Tibial artery (tissue), 4 donors: ENCODE measurements at regions not wholly inside any gene's neighbourhood (a gene's known extent, or its start where the extent isn't known, plus 50 kb on each side); places are given as distances from the start of the nearest gene placed in this dataset.

Experiments used
- DNase-seq, 2 donors: peaks; one replicate each; pipeline ENCODE4 v3.0.0-alpha.2; 2019
- H3K27ac ChIP-seq, 2 donors: fragments of 200-600 bp; sonication (generic) in 1 of 2; 1 replicate in 1 of 2; 2 replicates in 1 of 2; pipeline ENCODE4 v1.5.1; 2018 to 2019; ENCODE audit warnings: mild to moderate bottlenecking in 1 of 2
- H3K27me3 ChIP-seq, 2 donors: fragments of 200-600 bp; sonication (generic) in 1 of 2; one replicate each; pipeline versions ENCODE4 v1.5.1 to v1.6.0; 2016 to 2019
- H3K36me3 ChIP-seq, 3 donors: fragments of 200-600 bp; sonication (generic) in 2 of 3; one replicate each; pipeline ENCODE4 v1.5.1; 2016 to 2019; ENCODE audit warnings: mild to moderate bottlenecking in 2 of 3
- H3K4me1 ChIP-seq, 4 donors: fragments of 200-600 bp; sonication (generic) in 2 of 4; 1 replicate in 3 of 4; 2 replicates in 1 of 4; pipeline ENCODE4 v1.5.1; 2016 to 2019
- H3K4me3 ChIP-seq, 2 donors: fragments of 200-600 bp; sonication (generic) in 1 of 2; 1 replicate in 1 of 2; 2 replicates in 1 of 2; pipeline ENCODE4 v1.5.1; 2018 to 2019; ENCODE audit warnings: mild to moderate bottlenecking in 2 of 2
- H3K9me3 ChIP-seq, 3 donors: fragments of 200-600 bp; sonication (generic) in 1 of 3; one replicate each; pipeline ENCODE4 v1.5.1; 2016 to 2019
- intact Hi-C: fragments of 100-400 bp; cut with DNase I; formaldehyde crosslinking; loops from one replicate; pipeline ENCODE4 v1.15.0; 2023; ENCODE audit warnings: low total_unique reads
- TF ChIP-seq, protein P1 (sequence below), 2 experiments: fragments of 200-600 bp in 1 of 2; fragments of 450-650 bp in 1 of 2; IDR thresholded peaks; one replicate each; pipeline ENCODE4 v1.5.1; 2017 to 2019; ENCODE audit warnings: antibody characterized with exemption in 2 of 2, mild to moderate bottlenecking in 1 of 2, moderate library complexity in 1 of 2

GRCh38 chr20:50341050-50341449 lies 150.4 kb downstream of the CEBPB start:
- intact Hi-C loops, result no loop called here
- H3K27ac ChIP-seq, result no peak overlapping the region
- DNase-seq, result no peak

DNA sequence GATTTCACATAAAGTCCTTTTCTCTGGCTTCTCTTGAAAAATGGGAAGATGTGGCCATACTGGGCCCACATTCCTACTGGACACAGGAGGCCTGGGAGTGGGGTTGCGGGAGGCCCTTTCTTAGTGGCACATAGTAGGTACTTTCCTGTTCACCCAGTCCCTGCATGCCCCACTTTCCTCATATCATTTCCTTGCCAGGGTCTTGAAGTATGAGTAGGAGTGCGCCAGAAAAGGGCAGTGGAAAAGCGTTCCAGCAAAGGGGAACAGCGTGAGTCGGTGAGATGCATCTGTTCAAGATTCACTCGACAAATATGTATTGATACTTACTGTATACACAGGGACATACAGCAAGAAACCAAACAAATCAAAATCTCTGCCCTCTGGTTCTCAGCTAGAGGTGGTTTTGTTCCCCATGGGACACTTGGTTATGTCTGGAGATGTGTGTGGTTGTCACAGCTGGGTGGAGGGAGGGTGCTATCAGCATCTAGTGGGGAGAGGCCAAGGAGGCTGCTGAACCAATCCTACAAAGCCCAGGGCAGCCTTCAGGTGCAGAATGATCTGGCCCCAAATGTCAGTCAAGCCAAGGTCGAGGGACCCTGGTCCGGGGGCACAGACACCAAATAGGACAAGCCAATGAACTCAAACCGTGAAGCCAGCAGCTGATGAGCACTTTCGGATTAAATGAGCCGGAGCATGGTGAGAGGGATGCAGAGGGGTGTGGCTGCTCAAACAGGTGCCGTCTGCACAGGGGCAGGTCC lies 151.4 kb downstream of the CEBPB start:
- DNase-seq, result no peak
- TF ChIP-seq, protein P1, sequence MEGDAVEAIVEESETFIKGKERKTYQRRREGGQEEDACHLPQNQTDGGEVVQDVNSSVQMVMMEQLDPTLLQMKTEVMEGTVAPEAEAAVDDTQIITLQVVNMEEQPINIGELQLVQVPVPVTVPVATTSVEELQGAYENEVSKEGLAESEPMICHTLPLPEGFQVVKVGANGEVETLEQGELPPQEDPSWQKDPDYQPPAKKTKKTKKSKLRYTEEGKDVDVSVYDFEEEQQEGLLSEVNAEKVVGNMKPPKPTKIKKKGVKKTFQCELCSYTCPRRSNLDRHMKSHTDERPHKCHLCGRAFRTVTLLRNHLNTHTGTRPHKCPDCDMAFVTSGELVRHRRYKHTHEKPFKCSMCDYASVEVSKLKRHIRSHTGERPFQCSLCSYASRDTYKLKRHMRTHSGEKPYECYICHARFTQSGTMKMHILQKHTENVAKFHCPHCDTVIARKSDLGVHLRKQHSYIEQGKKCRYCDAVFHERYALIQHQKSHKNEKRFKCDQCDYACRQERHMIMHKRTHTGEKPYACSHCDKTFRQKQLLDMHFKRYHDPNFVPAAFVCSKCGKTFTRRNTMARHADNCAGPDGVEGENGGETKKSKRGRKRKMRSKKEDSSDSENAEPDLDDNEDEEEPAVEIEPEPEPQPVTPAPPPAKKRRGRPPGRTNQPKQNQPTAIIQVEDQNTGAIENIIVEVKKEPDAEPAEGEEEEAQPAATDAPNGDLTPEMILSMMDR (IDR thresholded peaks at IDR 0.05), result no peak
- Histone ChIP-seq H3K27ac (no peak overlapping the region), H3K27me3 (no peaks in the 10 kb centered on the region), H3K4me1 (peaks cover 0 to 45% (median 17%) of the 10 kb centered on the region in 4 donors), H3K36me3 (no peaks in the 10 kb centered on the region), H3K4me3 (no peak overlapping the region), H3K9me3 (no peaks in the 10 kb centered on the region)
- intact Hi-C loops, result no loop called here

More at GRCh38 chr20:50341050-50341449, 150.4 kb downstream of the CEBPB start:
- TF ChIP-seq, protein P1 (IDR thresholded peaks at IDR 0.05), result no peak
- no peaks in the 10 kb centered on the region for H3K36me3 ChIP-seq
- H3K4me3 ChIP-seq, result no peak overlapping the region
- no peaks in the 10 kb centered on the region for H3K27me3 ChIP-seq
- H3K9me3 ChIP-seq, result no peaks in the 10 kb centered on the region
- peaks cover 0 to 35% (median 8%) of the 10 kb centered on the region in 4 donors for H3K4me1 ChIP-seq

DNA sequence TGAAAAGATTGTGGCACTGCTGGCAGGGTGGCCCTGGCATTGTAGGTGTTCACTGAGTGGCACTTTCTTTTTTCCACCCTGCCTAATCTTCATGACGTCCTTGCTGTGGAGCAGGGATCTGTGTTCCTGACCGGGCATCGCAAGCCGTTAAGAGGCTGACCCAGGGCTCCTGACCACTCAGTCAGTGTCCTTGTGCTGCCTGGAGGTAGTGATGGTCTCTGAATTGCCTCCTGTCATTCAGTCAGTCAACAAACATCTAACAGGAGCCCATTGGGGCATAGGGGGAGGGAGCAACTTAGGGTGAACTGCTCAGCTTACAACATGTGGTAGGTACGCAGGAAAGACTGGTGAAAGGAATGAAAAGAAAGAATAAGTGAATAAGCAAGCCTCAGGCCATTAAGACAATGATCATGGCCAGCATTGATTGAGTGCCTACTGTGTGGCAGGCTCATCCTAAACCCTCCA lies 152.0 kb downstream of the CEBPB start:
- Histone ChIP-seq H3K27me3 (no peaks in the 10 kb centered on the region), H3K4me3 (no peak overlapping the region), H3K27ac (no peak overlapping the region), H3K36me3 (no peaks in the 10 kb centered on the region), H3K4me1 (peaks cover 0 to 46% (median 19%) of the 10 kb centered on the region in 4 donors), H3K9me3 (no peaks in the 10 kb centered on the region)
- no peak for DNase-seq
- intact Hi-C loops, result no loop called here
- TF ChIP-seq, protein P1 (IDR thresholded peaks at IDR 0.05), result no peak

DNA sequence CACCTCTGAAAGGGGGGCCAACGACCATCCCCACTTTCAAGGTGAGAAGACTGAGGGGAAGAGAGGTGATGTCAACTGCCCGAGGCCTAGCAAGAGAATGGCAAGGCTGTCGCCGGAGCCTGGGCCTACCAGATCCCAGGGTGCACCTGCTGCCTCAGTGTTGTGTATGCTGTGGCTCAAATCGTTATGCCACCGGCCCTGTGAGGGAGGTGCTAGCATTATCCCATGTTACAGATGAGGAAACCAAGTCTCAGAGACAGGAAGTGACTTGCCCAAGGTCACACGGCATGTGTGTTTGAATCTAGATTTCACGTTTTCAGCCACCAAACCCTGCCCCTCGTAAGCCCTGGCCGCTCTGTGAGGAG lies 152.5 kb downstream of the CEBPB start:
- H3K4me1 ChIP-seq, result peaks cover 0 to 42% (median 19%) of the 10 kb centered on the region in 4 donors
- intact Hi-C loops, result no loop called here
- no peaks in the 10 kb centered on the region for H3K36me3 ChIP-seq
- H3K27ac ChIP-seq, result no peak overlapping the region
- no peaks in the 10 kb centered on the region for H3K9me3 ChIP-seq
- TF ChIP-seq, protein P1 (IDR thresholded peaks at IDR 0.05), result no peak
- H3K4me3 ChIP-seq, result no peak overlapping the region
- no peaks in the 10 kb centered on the region for H3K27me3 ChIP-seq
- DNase-seq, result no peak

DNA sequence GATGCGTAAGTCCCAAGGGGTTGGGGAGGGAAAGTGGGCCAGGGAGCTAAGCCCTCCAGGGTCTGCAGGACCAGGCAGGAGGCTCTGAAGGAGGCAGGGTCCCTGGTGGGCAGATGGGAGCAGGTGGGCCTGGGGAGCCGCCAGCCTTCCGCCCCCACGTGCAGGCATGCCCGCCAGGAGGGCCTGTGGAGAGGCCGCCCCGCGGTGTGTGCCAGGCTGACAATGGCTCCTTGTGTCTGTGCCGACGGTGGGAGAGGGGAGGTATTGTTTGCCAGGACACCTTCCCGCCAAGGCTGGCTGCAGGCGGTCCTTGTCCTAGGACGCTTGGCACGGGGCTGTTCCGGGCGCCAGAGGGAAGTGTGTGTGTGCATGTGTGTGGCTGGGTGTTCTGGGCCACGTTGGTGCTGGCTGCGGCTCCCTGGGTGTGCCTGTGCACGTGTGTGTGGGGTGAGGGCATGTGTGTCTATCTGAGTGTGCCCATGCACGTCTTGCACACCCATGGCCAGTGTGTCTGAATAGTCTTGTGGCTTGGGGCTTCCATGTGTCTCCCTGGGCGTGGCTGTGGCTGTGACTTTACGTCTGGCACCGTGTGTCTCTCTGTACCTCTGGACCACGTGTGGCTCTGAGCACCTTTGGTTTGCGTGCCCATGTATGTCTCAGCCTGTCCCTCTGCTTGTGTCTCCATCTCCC lies 153.0 kb downstream of the CEBPB start:
- no peaks in the 10 kb centered on the region for H3K9me3 ChIP-seq
- no peak for DNase-seq
- H3K27ac ChIP-seq, result no peak overlapping the region
- no peak overlapping the region for H3K4me3 ChIP-seq
- intact Hi-C loops, result no loop called here
- H3K27me3 ChIP-seq, result no peaks in the 10 kb centered on the region
- TF ChIP-seq, protein P1 (IDR thresholded peaks at IDR 0.05), result no peak
- H3K36me3 ChIP-seq, result no peaks in the 10 kb centered on the region
- peaks cover 0 to 41% (median 19%) of the 10 kb centered on the region in 4 donors for H3K4me1 ChIP-seq
